GM10248 (cell line): ENCODE measurements at regions not wholly inside any gene's neighbourhood (a gene's known extent, or its start where the extent isn't known, plus 50 kb on each side); places are given as distances from the start of the nearest gene placed in this dataset.

ENCODE experiments used
- CTCF ChIA-PET: fragments of 300-600 bp; sonication (Branson Sonifier 250); formaldehyde crosslinking; extraction: SDS; loops from one replicate; lab custom pipeline; 2021; ENCODE audit warnings: antibody characterized with exemption; lab: Yijun Ruan, JAX
- POLR2A ChIA-PET: fragments of 350-650 bp; sonication (Branson Sonifier 250); formaldehyde crosslinking; extraction: SDS; loops from one replicate; lab custom pipeline; 2020; ENCODE audit warnings: antibody characterized with exemption; lab: Yijun Ruan, JAX
- DNase-seq: peaks from one replicate; pipeline ENCODE4 v3.0.0; 2012; ENCODE audit errors: extremely low spot score
- TF ChIP-seq, protein P1 (sequence below): IDR thresholded peaks from 2 replicates; pipeline ENCODE4 v1.5.1; 2012; ENCODE audit warnings: mild to moderate bottlenecking, low read depth; ENCODE audit errors: extremely low read depth, missing control alignments, control extremely low read depth

GRCh38 chr1:5745800-5746610 is 246.2 kb downstream of the NPHP4 start:
- CTCF ChIA-PET: interaction anchor here (0.7 to 3.5 kb wide), 22 partner anchors 9 to 1839 kb away, joined by 3 to 21 read pairs (median 3); no protein-coding TSS in a partner anchor
- POLR2A ChIA-PET: no interaction called here
- TF ChIP-seq, protein P1, sequence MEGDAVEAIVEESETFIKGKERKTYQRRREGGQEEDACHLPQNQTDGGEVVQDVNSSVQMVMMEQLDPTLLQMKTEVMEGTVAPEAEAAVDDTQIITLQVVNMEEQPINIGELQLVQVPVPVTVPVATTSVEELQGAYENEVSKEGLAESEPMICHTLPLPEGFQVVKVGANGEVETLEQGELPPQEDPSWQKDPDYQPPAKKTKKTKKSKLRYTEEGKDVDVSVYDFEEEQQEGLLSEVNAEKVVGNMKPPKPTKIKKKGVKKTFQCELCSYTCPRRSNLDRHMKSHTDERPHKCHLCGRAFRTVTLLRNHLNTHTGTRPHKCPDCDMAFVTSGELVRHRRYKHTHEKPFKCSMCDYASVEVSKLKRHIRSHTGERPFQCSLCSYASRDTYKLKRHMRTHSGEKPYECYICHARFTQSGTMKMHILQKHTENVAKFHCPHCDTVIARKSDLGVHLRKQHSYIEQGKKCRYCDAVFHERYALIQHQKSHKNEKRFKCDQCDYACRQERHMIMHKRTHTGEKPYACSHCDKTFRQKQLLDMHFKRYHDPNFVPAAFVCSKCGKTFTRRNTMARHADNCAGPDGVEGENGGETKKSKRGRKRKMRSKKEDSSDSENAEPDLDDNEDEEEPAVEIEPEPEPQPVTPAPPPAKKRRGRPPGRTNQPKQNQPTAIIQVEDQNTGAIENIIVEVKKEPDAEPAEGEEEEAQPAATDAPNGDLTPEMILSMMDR: peak; percentile 97
- DNase-seq: peak; percentile 88

DNA sequence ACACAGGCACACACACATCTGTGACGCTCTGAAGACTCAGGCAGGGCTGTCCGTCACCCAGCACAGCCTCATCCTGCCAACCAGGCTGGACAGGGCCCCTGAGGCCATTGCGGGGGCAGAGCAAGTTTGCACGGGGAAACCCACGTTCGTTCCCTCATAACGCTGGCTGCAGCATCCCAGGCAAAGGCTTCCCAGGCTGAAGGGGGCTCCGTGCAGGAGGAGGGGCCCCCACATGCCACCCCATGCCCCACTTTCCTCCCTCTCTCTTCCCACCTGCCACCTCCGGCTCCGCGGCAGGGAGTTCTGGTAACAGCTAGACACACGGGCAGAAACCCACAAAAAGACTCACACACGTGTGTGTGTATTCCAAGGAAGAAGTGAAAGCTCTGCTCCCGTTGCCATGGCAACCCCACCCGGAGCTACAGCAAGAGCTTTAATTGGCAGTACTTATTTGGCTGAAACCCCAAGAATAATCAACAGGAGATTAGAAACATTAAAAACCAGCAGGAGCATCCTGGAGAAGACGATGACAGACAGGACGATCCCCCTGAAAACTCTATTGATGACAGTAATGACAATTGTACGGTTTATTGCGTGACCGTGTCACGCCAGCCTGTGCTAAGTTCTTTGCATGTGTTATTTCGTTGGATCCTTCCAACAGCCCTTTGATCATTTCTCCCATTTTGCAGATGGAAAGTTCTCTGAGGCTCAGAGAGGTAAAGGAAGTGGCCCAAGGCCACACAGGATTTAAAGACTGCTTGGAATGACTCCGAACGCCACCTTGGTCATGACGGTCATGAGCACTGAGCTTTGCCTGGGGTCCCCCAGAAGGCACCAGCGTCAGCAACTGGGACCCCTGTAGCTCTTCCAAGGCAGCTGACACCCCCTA is 247.1 kb downstream of the NPHP4 start:
- ChIA-PET POLR2A (no interaction called here), CTCF (interaction anchor here (0.7 to 3.5 kb wide), 20 partner anchors 10 to 1839 kb away, joined by 3 to 21 read pairs (median 4); no protein-coding TSS in a partner anchor)
- no peak for DNase-seq
- TF ChIP-seq, protein P1: no peak

GRCh38 chr1:5744341-5744740 is 247.9 kb downstream of the NPHP4 start:
- POLR2A ChIA-PET: no interaction called here
- DNase-seq: no peak
- TF ChIP-seq, protein P1: no peak
- CTCF ChIA-PET: interaction anchor here (1.5 to 3.5 kb wide), 4 partner anchors 14 to 1838 kb away, joined by 4 to 21 read pairs (median 6); no protein-coding TSS in a partner anchor

- ChIA-PET POLR2A (no interaction called here), CTCF (interaction anchor here (1.5 to 3.5 kb wide), 2 partner anchors 234 to 237 kb away, joined by 5 to 21 read pairs; no protein-coding TSS in a partner anchor)
- TF ChIP-seq, protein P1: no peak
- DNase-seq: no peak
Observed at GRCh38 chr1:5743435-5744095, 248.7 kb downstream of the NPHP4 start.

GRCh38 chr1:5742801-5743200 is 249.4 kb downstream of the NPHP4 start:
- POLR2A ChIA-PET: no interaction called here
- TF ChIP-seq, protein P1: no peak
- CTCF ChIA-PET: no interaction called here
- DNase-seq: no peak
